ENCODE measurements at regions not wholly inside any gene's neighbourhood (a gene's known extent, or its start where the extent isn't known, plus 50 kb on each side); places are given as distances from the start of the nearest gene placed in this dataset.

- Histone ChIP-seq H3K9me3 (no peaks in the 10 kb centered on the region), H3K27me3 (ENCODE audit: insufficient read depth in 3 of 3, low read length in 2 of 3) (no peaks in the 10 kb centered on the region), H3K4me3 (no peak overlapping the region), H3K4me1 (no peaks in the 10 kb centered on the region), H3K27ac (no peak overlapping the region), H3K36me3 (ENCODE audit: insufficient read depth in 1 of 2, low read depth in 1 of 2) (peaks cover 0 to 2% of the 10 kb centered on the region in 2 donors)
- ATAC-seq (no peak), DNase-seq (no peak)
- 68 to 79% (median 76%) methylated on average over 2 of the region's 2 CpGs for WGBS, 3 donors
- TF ChIP-seq CTCF (IDR thresholded peaks at IDR 0.05), result no peak
- intact Hi-C loops (cut with DNase I), result no loop called here
These were observed 68.4 kb upstream of the CD96 start for GRCh38 chr3:111473550-111473949.

- H3K9me3 ChIP-seq, result no peaks in the 10 kb centered on the region
- no peak overlapping the region for H3K27ac ChIP-seq
- no peaks in the 10 kb centered on the region for H3K4me1 ChIP-seq
- H3K27me3 ChIP-seq (ENCODE audit: insufficient read depth in 3 of 3, low read length in 2 of 3), result no peaks in the 10 kb centered on the region
- DNase-seq (no peak), ATAC-seq (no peak)
- intact Hi-C loops (cut with DNase I), result no loop called here
- no peak for TF ChIP-seq CTCF (IDR thresholded peaks at IDR 0.05)
- WGBS, 3 donors, result 29 to 40% (median 34%) methylated on average over 3 of the region's 3 CpGs
- H3K36me3 ChIP-seq (ENCODE audit: insufficient read depth in 1 of 2, low read depth in 1 of 2), result peaks cover 0 to 2% of the 10 kb centered on the region in 2 donors
- no peak overlapping the region for H3K4me3 ChIP-seq
These were observed 65.3 kb upstream of the CD96 start for GRCh38 chr3:111476701-111477100.

DNA sequence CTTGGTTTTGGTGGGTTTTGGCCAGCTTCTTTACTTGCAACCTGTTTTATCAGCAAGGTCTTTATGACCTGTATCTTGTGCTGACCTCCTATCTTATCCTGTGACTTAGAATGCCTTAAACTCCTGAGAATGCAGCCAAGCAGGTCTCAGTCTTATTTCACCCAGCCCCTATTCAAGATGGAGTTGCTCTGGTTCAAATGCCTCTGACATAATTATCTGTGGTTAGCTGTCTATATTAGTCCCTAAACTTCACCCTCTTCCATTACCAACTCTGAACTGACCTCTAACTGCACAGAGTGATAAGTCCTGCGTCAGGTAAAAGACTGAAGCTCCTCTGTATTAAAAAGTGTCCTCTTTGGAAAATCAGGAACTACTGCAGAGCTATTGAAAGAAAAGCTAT lies 61.9 kb upstream of the CD96 start:
- ATAC-seq (no peak), DNase-seq (no peak)
- TF ChIP-seq CTCF (IDR thresholded peaks at IDR 0.05), result no peak
- WGBS, 3 donors, result 76 to 95% (median 84%) methylated on average over 1 of the region's 1 CpG
- Histone ChIP-seq H3K27ac (no peak overlapping the region), H3K9me3 (no peaks in the 10 kb centered on the region), H3K4me3 (no peak overlapping the region), H3K27me3 (ENCODE audit: insufficient read depth in 3 of 3, low read length in 2 of 3) (no peaks in the 10 kb centered on the region), H3K4me1 (no peaks in the 10 kb centered on the region), H3K36me3 (ENCODE audit: insufficient read depth in 1 of 2, low read depth in 1 of 2) (no peaks in the 10 kb centered on the region)
- intact Hi-C loops (cut with DNase I), result no loop called here

DNA sequence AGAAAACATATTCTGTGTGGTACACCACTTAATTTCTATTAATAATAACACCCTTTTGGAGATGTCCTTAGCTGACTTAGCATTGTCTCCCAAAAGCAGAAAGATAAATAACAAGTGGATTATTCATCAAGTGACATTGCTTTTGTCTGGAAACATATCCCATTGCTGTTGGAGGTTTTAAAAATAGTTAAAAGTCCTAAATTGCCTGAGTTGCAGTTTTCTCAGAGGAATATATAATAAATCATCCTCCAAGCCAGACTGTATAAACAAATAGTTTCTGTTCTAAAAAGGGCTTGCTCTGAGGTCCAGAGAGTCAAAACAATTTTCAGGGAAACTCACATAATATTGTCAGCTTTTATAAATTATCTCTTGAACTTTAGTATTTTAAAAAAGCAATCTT lies 60.4 kb upstream of the CD96 start:
- no peaks in the 10 kb centered on the region for H3K27me3 ChIP-seq (ENCODE audit: insufficient read depth in 3 of 3, low read length in 2 of 3)
- no peaks in the 10 kb centered on the region for H3K9me3 ChIP-seq
- no peak overlapping the region for H3K27ac ChIP-seq
- intact Hi-C loops (cut with DNase I), result no loop called here
- TF ChIP-seq CTCF (IDR thresholded peaks at IDR 0.05), result no peak
- H3K36me3 ChIP-seq (ENCODE audit: insufficient read depth in 1 of 2, low read depth in 1 of 2), result no peaks in the 10 kb centered on the region
- ATAC-seq, result no peak
- no peak overlapping the region for H3K4me3 ChIP-seq
- DNase-seq, result no peak
- H3K4me1 ChIP-seq, result no peaks in the 10 kb centered on the region

DNA sequence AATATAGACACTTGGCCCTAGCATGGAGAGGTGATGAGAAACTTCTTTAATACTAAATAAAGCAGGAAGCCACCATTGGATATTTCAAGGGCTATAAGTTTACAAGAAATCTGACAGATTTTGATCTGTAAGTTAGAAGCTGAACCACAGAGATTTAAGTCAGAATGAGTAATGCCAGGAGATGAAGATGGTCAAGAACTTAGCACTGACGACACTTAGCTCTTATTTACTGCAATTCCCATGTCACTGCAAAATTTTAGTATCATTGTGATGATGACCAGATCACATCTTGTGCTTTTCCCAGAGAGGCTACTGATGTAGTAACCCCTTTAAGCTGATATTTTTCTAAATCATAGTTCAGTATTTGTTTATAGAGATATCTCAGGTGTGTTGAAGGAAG lies 59.4 kb upstream of the CD96 start:
- intact Hi-C loops (cut with DNase I), result no loop called here
- Histone ChIP-seq H3K4me3 (no peak overlapping the region), H3K36me3 (ENCODE audit: insufficient read depth in 1 of 2, low read depth in 1 of 2) (no peaks in the 10 kb centered on the region), H3K4me1 (no peaks in the 10 kb centered on the region), H3K9me3 (no peaks in the 10 kb centered on the region), H3K27ac (no peak overlapping the region), H3K27me3 (ENCODE audit: insufficient read depth in 3 of 3, low read length in 2 of 3) (no peaks in the 10 kb centered on the region)
- 77 to 97% (median 87%) methylated on average over 1 of the region's 1 CpG for WGBS, 3 donors
- DNase-seq (no peak), ATAC-seq (no peak)
- no peak for TF ChIP-seq CTCF (IDR thresholded peaks at IDR 0.05)
